Nephron (organoid): ENCODE measurements at regions not wholly inside any gene's neighbourhood (a gene's known extent, or its start where the extent isn't known, plus 50 kb on each side); places are given as distances from the start of the nearest gene placed in this dataset.

Experiments used
- H3K27ac Mint-ChIP-seq, 3 experiments: 2 replicates each; pipeline ENCODE4 v1.8.0; 2020; ENCODE audit warnings: mixed read lengths in 3 of 3, mild to moderate bottlenecking in 2 of 3, moderate library complexity in 1 of 3
- H3K27me3 Mint-ChIP-seq: 2 replicates; pipeline ENCODE4 v1.8.0; 2021; ENCODE audit warnings: low read depth, mild to moderate bottlenecking, moderate library complexity, mixed read lengths
- H3K36me3 Mint-ChIP-seq: 2 replicates; pipeline ENCODE4 v1.8.0; 2020; ENCODE audit warnings: low read depth, mixed read lengths
- H3K4me1 Mint-ChIP-seq: 2 replicates; pipeline ENCODE4 v1.8.0; 2020; ENCODE audit warnings: mixed read lengths
- H3K4me3 Mint-ChIP-seq, 3 experiments: 2 replicates each; pipeline ENCODE4 v1.8.0; 2020; ENCODE audit warnings: mild to moderate bottlenecking in 3 of 3, mixed read lengths in 3 of 3, moderate library complexity in 2 of 3
- H3K9me3 Mint-ChIP-seq: 2 replicates; pipeline ENCODE4 v1.8.0; 2020; ENCODE audit warnings: mixed read lengths
- CTCF ChIP-seq, 3 experiments: fragments of 200-600 bp; sonication (generic); IDR thresholded peaks; one replicate each; pipeline ENCODE4 v1.5.0; 2021; ENCODE audit warnings: antibody characterized with exemption in 3 of 3; ENCODE audit not compliant: unreplicated experiment in 3 of 3

- Mint-ChIP-seq H3K36me3 (no peaks in the 10 kb centered on the region), H3K27me3 (peaks cover 14% of the 10 kb centered on the region), H3K4me3 (no peak overlapping the region), H3K9me3 (no peaks in the 10 kb centered on the region), H3K27ac (no peak overlapping the region), H3K4me1 (no peaks in the 10 kb centered on the region)
- no peak for TF ChIP-seq CTCF (IDR thresholded peaks at IDR 0.05; ENCODE audit: unreplicated experiment in 3 of 3)
These were observed 76.7 kb upstream of the ALOX12 start for GRCh38 chr17:6919158-6919557.

DNA sequence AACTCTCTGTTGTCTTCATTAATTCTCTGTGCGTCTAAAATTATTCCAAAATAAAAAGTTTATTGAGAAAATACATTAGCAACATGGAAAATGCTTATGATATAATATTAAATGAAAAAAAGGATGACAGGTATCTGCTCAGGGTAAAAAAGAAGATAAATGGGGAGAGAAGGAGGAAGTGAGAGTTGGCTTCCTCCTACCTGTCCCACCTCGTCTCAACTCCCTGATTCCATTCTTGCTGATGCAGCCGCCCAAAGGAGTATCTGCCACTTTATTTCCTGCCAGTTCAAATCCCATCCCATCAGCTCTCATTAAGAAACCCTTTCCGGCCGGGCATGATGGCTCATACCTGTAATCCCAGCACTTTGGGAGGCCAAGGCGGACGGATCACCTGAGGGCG is 72.5 kb upstream of the ALOX12 start:
- TF ChIP-seq CTCF (IDR thresholded peaks at IDR 0.05; ENCODE audit: unreplicated experiment in 3 of 3) = no peak
- Mint-ChIP-seq H3K36me3 (peaks cover 4% of the 10 kb centered on the region), H3K4me1 (no peaks in the 10 kb centered on the region), H3K4me3 (no peak overlapping the region), H3K27me3 (peaks cover 4% of the 10 kb centered on the region), H3K9me3 (peaks cover 6% of the 10 kb centered on the region), H3K27ac (no peak overlapping the region)

GRCh38 chr17:6924208-6924607 is 71.6 kb upstream of the ALOX12 start:
- no peak overlapping the region for H3K27ac Mint-ChIP-seq
- peaks cover 4% of the 10 kb centered on the region for H3K27me3 Mint-ChIP-seq
- TF ChIP-seq CTCF (IDR thresholded peaks at IDR 0.05; ENCODE audit: unreplicated experiment in 3 of 3) = no peak
- H3K4me3 Mint-ChIP-seq = no peak overlapping the region
- peaks cover 4% of the 10 kb centered on the region for H3K36me3 Mint-ChIP-seq
- peaks cover 6% of the 10 kb centered on the region for H3K9me3 Mint-ChIP-seq
- no peaks in the 10 kb centered on the region for H3K4me1 Mint-ChIP-seq

DNA sequence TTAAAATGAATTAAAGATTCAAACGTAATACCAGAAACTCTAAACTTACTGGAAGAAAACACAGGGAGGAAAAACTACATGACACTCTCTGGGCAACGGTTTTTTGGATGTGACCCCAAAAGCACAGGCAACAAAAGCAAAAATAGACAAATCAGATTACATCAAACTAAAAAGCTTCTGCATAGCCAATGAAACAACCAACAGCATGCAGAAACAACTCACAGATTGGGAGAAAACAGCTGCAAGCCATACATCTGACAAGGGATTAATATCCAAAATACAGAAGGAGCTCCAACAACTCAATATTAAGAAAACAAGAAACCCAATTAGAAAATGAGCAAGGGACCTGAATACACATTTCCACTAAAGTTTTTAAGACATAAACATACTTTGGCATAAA is 69.2 kb upstream of the ALOX12 start:
- no peak overlapping the region for H3K27ac Mint-ChIP-seq
- peaks cover 8% of the 10 kb centered on the region for H3K27me3 Mint-ChIP-seq
- TF ChIP-seq CTCF (IDR thresholded peaks at IDR 0.05; ENCODE audit: unreplicated experiment in 3 of 3) = no peak
- H3K4me3 Mint-ChIP-seq = no peak overlapping the region
- no peaks in the 10 kb centered on the region for H3K4me1 Mint-ChIP-seq
- H3K36me3 Mint-ChIP-seq = peaks cover 4% of the 10 kb centered on the region
- H3K9me3 Mint-ChIP-seq = peaks cover 6% of the 10 kb centered on the region

GRCh38 chr17:6927290-6928126 is 68.3 kb upstream of the ALOX12 start:
- Mint-ChIP-seq H3K4me3 (no peak overlapping the region), H3K27ac (no peak overlapping the region), H3K36me3 (peaks cover 4% of the 10 kb centered on the region), H3K9me3 (peaks cover 6% of the 10 kb centered on the region), H3K27me3 (peaks cover 8% of the 10 kb centered on the region), H3K4me1 (no peaks in the 10 kb centered on the region)
- TF ChIP-seq CTCF (IDR thresholded peaks at IDR 0.05; ENCODE audit: unreplicated experiment in 3 of 3) = no peak

DNA sequence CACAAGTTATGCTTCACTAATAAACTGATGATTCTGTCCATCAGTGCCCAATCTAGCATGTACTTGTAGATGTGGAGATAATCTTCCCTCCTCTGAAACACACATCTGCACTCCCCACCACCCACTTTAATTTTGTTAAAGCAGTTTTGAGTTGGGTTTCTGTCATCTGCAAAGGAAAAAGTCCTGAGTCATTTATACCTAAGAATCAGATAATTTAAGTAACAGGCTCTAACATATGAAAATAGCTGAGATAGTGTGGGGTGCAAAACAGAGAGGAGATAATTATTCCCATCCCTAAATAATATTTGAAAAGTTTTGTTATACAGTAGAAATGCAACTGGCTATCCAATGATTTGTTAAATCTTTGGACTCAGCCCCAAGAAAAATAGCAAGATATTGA is 67.7 kb upstream of the ALOX12 start:
- Mint-ChIP-seq H3K4me1 (no peaks in the 10 kb centered on the region), H3K9me3 (peaks cover 6% of the 10 kb centered on the region), H3K4me3 (no peak overlapping the region), H3K36me3 (peaks cover 4% of the 10 kb centered on the region), H3K27me3 (peaks cover 8% of the 10 kb centered on the region), H3K27ac (no peak overlapping the region)
- no peak for TF ChIP-seq CTCF (IDR thresholded peaks at IDR 0.05; ENCODE audit: unreplicated experiment in 3 of 3)
